Breast epithelium (tissue), 3 donors: ENCODE measurements at regions not wholly inside any gene's neighbourhood (a gene's known extent, or its start where the extent isn't known, plus 50 kb on each side); places are given as distances from the start of the nearest gene placed in this dataset.

Experiments
- POLR2A ChIP-seq: fragments of 450-650 bp; IDR thresholded peaks from one replicate; pipeline ENCODE4 v1.6.1; 2016; ENCODE audit warnings: antibody characterized with exemption, mild to moderate bottlenecking, moderate library complexity
- POLR2AphosphoS5 ChIP-seq, 3 donors: sonication (generic); formaldehyde crosslinking; IDR thresholded peaks; one replicate each; pipeline ENCODE4 v1.6.1; 2017; ENCODE audit warnings: antibody characterized with exemption in 3 of 3
- TF ChIP-seq, protein P1 (sequence below), 3 donors: fragments of 450-650 bp; IDR thresholded peaks; one replicate each; pipeline ENCODE4 v1.5.1; 2016 to 2017; ENCODE audit warnings: antibody characterized with exemption in 3 of 3, mild to moderate bottlenecking in 3 of 3, moderate library complexity in 3 of 3

- TF ChIP-seq POLR2AphosphoS5 (IDR thresholded peaks at IDR 0.05) = no peak
- TF ChIP-seq, protein P1, sequence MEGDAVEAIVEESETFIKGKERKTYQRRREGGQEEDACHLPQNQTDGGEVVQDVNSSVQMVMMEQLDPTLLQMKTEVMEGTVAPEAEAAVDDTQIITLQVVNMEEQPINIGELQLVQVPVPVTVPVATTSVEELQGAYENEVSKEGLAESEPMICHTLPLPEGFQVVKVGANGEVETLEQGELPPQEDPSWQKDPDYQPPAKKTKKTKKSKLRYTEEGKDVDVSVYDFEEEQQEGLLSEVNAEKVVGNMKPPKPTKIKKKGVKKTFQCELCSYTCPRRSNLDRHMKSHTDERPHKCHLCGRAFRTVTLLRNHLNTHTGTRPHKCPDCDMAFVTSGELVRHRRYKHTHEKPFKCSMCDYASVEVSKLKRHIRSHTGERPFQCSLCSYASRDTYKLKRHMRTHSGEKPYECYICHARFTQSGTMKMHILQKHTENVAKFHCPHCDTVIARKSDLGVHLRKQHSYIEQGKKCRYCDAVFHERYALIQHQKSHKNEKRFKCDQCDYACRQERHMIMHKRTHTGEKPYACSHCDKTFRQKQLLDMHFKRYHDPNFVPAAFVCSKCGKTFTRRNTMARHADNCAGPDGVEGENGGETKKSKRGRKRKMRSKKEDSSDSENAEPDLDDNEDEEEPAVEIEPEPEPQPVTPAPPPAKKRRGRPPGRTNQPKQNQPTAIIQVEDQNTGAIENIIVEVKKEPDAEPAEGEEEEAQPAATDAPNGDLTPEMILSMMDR (IDR thresholded peaks at IDR 0.05) = no peak
- TF ChIP-seq POLR2A = no peak
Observed at GRCh38 chr9:119831309-119831708, 462.1 kb upstream of the BRINP1 start.
